HG03575 (cell line): ENCODE measurements at regions not wholly inside any gene's neighbourhood (a gene's known extent, or its start where the extent isn't known, plus 50 kb on each side); places are given as distances from the start of the nearest gene placed in this dataset.
A peak's percentile ranks its signal among the peaks of the same experiment; 100 is the strongest.
"Not testable (repeated sequence)": the region's sequence is repeated elsewhere in the genome, so short reads cannot be mapped to it uniquely, and the experiment has no call there.

ENCODE experiments used
- ATAC-seq: cut with Tn5 transposase; IDR thresholded peaks from one replicate; pipeline ENCODE4 v1.9.1; 2021; ENCODE audit not compliant: unreplicated experiment, insufficient number of reproducible peaks, low FRiP score; ENCODE audit errors: extremely low read depth

DNA sequence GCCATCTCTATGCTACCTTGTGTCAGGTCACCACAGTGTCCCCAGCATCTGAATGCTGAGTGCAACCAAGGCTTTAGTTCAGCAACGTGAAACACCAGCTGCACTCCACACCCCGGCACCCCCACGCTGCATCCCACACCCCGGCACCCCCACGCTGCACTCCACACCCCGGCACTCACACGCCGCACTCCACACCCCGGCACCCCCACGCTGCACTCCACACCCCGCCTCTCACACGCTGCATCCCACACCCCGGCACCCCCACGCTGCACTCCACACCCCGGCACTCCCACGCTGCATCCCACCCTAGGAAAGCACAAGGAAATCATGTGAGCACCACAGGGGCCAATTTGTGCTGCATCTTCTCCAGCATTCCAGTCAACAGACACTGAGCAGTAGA lies 199.8 kb upstream of the FRG1 start:
- ATAC-seq, result no peak

DNA sequence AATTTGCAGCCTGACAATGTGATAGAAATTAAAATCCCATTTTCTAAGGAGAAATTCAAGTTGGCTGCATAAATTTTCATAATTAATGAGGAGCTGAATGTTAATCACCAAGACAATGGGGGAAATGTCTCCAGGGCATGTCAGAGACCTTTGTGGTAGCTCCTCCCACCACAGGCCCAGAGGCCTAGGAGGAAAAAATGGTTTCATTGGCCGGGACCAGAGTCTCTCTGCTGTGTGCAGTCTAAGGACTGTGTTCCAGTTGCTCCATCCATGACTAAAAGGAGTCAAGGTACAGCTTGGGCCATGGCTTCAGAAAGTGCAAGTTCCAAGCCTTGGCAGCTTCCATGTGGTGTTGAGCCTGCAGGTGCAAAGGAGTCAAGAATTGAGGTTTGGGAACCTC lies 187.6 kb upstream of the FRG1 start:
- ATAC-seq, result not testable (repeated sequence)

DNA sequence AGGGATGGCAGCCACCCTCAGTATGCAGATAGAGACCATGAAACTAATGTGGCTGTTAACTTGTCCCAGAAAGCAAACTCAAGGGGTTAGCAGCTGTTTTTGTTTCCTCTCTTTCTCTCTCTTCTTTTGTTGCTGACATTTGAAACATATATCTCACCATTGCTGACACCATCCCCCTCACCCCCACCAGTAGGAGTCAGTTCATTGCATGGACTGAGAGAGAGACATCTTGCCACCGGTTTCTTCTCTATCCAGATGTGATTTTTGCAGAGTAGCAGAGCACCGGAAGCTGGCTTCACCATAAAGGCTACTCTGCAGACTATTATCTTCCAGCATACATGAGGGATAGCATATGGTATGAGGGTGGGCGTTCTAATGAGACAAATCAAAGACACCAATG lies 177.1 kb upstream of the FRG1 start:
- ATAC-seq, result no peak

DNA sequence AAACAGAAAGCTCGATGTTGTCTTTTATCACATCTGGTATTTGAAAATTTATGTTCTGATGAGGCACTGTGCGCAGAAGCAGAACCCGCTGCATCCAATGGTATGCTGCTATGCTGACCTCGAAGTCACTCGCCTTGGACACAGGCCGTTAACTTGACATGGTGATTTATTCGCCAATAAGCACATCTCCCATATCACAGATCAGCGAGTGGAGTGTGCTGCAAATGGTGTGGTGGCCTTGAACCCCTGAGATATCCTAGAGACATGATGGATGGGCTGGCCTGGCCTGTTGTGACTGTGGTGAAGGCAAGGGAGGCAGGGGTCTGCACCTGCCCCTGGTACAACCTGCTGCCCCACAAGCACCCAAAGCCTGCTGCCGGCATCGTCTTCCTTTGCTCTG lies 175.4 kb upstream of the FRG1 start:
- ATAC-seq, result no peak

DNA sequence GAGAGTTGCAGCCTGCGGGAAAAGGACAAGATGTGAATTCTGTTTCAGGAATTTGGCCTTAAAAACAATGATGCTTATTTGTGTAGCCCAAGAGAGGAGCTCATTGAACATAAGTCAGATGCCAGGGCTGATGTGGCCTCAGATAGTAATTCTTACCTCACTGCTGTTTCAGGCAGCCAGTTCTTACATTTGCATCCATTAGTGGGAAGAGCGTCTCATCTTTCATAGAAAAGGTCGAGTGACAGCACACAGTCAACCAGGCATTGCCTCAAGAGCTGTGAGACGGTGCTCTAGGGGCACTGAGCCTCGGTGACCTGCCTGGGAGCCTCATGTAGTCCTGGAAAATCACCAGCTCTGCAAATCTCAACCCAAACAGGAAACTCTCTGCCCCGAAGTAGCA lies 174.9 kb upstream of the FRG1 start:
- no peak for ATAC-seq

DNA sequence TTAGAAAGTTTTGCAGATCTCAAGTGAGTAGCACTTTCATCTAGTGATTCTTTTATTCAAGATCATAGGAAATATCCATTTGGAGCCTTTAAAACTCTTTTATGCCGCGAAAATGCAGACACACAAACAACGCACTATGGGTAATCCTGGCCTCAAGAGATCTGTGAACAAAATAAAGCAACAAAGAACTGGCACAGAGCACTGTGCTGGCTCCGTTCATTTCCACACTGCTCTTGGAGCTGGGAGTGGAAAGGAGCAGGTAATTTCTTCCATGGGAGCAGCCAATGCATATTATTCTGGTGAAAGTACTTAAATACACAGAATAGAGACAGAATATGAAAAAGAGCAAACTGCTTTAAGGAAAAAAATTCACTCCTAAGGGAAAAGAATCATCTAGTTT lies 172.7 kb upstream of the FRG1 start:
- ATAC-seq, result no peak

DNA sequence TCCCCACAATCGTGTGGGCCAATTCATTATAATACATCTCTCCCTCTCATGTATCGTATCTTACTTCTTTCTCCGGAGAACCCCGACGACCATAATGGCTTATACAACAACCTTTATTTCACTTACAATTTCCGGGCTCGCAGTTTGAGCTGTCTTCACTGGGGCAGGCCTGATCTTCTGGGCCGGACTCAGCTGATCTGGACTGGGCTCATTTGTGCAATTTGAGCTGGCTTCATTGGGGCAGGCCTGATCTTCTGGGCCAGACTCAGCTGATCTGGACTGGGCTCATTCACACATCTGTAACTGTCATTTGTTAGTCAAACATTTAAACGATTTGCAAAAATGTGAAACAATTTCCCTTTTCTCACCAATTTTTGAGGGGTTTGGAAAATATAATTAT lies 171.5 kb upstream of the FRG1 start:
- no peak for ATAC-seq

DNA sequence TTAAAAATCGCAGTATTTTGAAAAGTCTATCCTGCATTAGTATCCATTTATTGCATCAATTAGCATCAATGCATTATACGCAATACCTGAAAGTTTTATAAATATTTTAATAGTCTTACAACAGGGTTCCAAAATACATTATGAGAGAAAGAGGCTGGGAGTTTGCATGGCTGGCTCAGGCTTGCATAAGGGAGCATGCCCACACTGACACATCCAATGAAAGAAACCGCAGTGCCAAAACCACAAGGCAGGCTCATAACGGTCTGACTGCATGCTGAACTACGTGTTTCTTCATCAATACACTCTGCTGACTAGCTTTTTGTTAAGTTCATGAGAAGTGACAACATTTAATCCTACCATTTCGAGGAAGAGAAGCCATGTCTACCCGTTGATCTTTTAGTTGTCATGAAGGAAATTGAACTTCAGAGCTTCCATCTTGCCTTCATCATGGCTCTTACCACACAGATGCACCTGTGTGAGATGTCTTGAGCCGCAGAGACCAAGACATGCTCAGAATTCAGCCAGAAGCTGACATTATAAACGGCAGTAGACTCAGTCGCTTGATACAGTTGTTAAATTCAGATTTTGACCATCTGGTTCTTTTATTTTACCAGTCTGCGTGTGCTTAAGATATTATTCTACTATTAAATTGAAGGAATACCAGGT lies 168.8 kb upstream of the FRG1 start:
- no peak for ATAC-seq

DNA sequence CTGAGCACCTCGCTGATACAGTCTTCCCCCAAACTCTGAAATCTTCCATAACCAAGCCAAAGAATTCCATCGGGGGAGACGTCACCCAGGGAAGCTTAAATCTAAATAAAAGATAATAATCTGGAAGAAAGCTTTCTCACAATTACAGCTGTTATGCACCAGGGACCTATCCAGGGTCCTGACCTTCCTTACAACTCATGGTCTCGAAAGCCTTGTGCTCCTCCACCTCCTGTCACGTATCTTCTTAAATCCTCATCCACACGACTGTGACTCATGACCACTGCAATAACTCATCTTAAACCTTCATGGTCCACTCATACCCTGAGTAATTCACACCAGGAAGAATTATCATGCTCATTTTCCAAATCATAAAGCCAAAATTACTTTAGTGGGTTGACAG lies 166.8 kb upstream of the FRG1 start:
- ATAC-seq, result no peak

DNA sequence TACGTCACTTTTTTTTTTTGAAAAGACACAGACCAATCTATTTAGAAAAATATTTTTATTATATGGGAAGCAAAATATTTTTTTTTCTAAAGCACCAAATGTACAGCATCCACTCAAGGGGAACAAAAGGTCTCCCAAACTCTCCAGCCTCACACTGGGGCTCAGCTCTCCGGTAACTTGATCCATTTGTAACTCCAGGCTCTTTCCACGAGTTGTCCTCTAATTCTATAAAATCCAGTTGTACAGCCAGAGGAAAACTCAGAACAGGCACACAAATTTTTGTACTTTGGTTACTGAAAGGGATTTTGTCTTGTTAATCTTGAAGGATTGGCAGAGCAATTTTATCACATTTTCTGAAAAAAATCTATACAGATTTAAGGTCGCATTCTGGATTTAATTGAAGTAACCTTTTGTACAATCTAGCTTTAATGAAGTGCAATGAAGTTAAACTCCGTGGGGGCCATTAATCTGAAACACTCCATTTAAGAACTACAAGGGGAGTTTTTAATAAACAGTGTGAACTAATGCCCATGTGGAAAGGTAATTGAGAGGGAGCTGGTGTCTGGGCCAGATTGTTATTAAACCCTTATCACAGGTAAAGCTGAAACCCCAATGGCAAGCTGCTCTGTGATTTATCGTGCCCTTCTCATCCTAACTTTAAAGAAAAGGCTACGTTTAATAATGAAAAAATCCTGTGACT lies 161.2 kb upstream of the FRG1 start:
- ATAC-seq, result no peak

DNA sequence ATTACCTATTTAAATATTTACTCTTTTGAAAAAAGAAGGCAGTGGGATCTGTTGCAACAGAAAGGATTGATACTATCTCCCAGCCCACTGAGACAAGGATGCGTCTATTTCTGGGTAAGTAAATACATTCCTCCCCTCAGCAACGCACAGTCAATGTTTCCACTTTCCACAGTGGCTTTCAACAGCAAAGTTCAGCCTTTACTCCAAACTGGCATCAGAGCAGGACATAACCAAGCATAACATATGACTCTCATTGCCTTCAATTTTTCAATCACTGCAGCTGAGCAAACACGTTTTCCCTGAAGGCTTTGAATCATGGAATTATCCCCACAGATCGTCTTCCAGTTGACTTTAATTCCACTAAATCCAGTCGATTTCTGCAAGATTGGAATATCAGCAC lies 160.3 kb upstream of the FRG1 start:
- no peak for ATAC-seq

DNA sequence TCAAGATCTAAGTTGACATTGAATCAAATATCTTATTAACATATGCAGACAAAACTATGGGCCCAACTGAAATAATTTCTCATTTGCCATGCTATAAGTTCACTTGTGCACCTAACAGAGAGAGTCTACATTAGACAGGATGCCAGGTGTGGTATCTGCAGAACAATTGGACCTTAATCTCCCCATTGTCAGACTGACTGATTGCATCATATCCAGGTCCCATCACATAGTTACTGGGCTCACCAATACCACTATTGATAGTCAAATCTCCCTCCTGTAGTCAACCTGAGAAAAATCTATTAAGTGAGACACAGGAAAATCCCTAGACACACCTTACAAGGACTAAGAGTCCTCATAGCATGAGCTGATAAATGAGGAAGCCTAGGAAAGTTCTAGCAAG lies 156.0 kb upstream of the FRG1 start:
- no peak for ATAC-seq

DNA sequence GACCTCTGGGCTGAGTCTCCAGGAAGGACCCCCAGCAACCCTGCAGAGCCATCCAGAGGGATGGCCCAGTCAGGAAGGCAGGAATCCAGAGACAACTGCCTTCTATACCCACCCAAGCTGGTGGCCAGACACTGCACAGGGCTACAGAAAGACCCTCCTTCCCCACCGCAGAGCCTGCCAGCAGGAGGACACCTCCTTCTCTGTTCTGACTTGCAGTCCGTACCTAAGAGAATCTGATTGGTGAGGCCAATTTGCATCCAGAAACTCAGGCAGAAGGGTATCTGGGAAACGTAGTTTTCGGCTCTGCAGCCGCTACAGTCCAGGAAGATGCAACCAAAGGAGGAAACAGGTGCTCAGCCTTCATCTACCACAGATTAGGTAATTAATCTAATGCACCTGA lies 155.4 kb upstream of the FRG1 start:
- ATAC-seq, result no peak

DNA sequence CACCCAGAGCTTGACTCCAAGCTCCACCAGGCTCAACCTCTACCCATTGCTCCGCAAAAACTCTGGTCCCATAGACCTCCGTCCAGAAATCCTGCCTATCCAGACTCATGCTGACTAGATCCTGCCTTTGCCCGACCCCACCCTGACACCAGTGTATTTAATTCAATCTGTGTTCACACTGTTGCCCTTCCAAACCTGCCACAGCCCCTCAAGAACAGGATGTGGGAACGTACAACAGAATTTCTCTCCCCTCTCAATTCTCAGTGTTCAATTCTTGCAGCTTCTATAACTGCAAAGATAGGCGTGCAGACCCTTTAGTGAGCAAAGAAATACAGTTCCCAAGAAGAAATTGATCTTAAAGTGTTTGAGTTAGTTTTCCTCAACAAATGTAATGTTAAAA lies 154.2 kb upstream of the FRG1 start:
- no peak for ATAC-seq

DNA sequence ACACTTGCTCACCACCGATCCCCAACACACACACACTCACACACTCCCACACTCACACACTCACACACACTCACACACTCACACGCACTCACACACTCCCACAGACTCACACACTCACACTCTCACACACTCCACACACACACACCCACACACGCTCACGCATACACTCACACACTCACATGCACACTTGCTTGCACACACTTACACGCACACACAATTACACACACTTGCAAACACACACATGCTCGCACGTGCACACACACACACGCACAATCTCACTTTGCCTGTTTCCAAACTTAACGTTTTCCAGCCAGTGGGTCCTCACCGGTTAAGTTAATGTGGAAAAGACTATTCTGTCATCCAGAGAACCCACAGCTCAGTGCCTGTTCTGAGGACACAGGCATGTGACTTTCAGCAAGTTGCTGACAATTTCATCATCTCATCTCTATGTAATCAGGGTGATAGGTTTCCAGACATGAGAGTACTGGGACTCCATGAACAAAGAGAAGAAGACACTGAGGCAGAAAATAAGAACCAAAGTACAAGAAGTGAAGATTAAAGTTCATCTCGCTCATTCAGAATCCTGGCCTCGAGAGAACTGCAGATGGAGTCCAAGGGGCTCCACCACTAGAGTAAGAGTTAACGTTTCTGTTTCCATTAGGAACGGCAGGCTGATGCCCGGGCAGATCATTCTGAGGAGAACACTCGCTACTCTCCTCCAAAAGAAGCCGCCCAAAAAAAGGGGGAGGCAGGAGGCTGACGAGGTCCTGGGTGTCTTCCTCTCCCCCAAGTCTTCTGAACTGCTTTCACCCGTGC lies 153.2 kb upstream of the FRG1 start:
- no peak for ATAC-seq

DNA sequence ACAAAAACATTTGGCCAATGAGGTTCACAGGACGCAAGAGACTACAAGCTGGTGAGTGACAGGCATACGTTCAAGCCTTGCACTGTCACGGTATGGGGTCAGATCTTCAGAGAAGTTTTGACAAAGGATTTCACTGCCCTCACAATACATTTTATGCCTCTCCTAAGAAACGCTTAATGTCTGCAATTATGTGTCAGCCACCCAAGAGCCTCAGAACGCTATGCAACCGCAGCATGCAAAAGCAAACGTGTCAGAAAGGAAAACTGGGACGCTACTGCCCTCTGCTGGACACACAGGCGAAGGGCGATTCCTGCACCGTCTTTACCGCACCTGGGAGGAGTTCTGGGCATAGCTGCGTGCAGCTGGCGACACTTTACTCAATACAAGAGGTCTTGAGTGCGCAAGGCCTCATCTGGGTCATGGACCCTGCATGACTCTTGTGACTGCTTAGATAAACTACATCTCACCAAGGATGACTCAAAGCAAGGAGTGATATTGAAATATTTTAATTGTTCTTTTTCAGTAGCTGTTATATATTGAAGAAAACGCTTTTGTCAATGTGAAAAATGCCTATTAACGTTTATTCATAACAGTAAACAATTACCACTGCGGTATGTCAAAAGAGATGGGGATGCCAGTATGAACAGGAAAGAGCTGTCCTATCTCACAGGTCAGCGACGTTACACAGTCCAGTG lies 147.6 kb upstream of the FRG1 start:
- ATAC-seq, result peak; percentile 76

DNA sequence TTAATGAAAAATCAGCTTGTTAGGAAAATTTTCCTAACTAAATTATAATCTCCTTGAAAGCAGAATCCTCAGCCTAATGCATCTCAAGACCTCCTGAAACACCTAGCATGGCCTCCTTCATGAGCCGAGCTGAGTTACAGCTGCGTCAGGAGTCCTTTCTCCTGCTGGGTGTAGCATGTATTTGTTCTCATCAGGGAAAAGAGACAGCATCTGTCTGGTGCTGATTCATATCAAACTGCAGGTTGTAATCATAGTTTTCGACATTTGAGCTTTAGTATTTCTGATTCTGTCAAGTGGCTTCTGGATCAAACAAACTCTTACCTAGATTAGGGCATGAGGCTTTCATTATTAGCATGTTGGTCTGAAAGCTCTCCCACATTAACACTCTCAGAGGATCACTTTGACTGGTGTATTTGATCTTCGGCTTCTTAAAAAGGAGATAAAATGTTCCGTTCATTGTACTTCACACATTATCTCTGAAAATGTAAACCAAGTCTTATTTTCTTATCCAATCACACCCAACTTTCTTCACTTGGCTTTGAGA lies 140.1 kb upstream of the FRG1 start:
- no peak for ATAC-seq

DNA sequence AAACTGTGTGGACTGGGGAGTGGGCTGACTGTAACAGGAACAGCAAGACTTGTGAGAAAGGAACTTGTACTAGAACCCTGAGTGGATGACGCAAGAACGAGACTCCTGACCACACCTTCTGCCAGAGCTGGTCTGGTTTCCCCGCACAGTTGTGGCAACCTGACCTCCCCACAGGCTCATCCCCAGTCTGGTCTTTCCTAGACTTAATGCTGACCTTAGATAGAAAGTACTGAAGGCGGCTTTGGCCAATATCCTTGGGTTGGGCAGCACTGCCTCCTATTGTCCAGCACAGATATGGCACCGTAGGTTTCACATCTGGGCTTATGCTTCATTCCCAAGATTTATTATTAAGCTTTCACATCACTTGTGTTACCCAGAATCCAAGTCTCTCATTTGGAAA lies 137.8 kb upstream of the FRG1 start:
- no peak for ATAC-seq

DNA sequence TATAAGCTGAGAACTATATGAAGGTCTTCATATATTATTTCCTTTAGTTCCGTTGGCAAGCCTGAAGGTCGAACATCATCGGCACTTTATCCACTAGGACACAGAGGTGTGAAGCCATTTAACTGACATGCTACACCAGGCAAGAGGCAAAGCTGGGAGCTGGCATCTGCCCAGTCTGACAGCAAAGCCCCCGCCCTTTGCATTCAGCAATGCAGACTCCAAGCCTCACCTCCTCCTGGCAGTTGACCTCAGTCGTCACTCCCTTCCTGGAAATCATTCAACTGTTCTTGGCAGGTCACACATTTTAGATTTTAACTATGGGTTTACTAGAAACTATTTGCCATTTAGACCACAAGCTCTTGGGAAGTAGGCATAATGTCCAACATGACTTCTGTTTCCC lies 135.8 kb upstream of the FRG1 start:
- ATAC-seq, result no peak
